ENCODE measurements at regions not wholly inside any gene's neighbourhood (a gene's known extent, or its start where the extent isn't known, plus 50 kb on each side); places are given as distances from the start of the nearest gene placed in this dataset.

DNA sequence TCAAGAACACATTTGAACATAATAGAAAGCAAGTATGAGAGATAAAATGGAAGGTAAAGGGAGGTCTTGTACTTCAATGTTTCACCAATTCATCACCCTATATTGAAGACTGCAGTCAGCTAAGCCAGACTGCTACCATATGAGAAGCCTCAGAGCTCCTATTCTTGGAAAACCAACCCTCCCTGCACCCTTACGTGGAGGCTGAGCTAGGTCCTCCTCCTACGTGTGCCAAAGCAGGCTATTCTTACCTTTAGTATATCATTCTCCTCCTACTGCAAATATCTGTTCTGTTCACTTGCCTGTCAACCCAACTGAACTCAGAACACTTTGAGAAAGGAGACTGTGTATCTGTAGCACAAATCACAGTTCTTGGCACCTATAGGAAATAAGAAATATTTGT lies 255.8 kb upstream of the HNRNPA3 start:
- 81% methylated on average over 2 of the region's 2 CpGs for WGBS (ENCODE audit: low lambda C conversion rate, missing lambda C conversion rate)
- Histone ChIP-seq H3K27me3 (peaks cover 12% of the 10 kb centered on the region), H3K4me1 (ENCODE audit: insufficient read depth) (no peaks in the 10 kb centered on the region), H3K79me2 (no peaks in the 10 kb centered on the region), H3K27ac (no peak overlapping the region), H3K9me2 (replicated peaks; ENCODE audit: insufficient read depth) (no peaks in the 10 kb centered on the region), H3K9me3 (ENCODE audit: low read depth) (no peaks in the 10 kb centered on the region), H4K20me1 (ENCODE audit: insufficient read depth, poor library complexity, severe bottlenecking) (no peaks in the 10 kb centered on the region), H3K4me3 (no peak overlapping the region), H2AFZ (no peak overlapping the region), H3K36me3 (replicated peaks; ENCODE audit: insufficient read depth, low read depth) (no peaks in the 10 kb centered on the region), H3K4me2 (no peak overlapping the region)
- no peak for DNase-seq (ENCODE audit: low spot score)
- no peak for TF ChIP-seq EZH2phosphoT487 (IDR thresholded peaks at IDR 0.05; ENCODE audit: low read depth, severe bottlenecking, unreplicated experiment)
- TF ChIP-seq, protein P1, sequence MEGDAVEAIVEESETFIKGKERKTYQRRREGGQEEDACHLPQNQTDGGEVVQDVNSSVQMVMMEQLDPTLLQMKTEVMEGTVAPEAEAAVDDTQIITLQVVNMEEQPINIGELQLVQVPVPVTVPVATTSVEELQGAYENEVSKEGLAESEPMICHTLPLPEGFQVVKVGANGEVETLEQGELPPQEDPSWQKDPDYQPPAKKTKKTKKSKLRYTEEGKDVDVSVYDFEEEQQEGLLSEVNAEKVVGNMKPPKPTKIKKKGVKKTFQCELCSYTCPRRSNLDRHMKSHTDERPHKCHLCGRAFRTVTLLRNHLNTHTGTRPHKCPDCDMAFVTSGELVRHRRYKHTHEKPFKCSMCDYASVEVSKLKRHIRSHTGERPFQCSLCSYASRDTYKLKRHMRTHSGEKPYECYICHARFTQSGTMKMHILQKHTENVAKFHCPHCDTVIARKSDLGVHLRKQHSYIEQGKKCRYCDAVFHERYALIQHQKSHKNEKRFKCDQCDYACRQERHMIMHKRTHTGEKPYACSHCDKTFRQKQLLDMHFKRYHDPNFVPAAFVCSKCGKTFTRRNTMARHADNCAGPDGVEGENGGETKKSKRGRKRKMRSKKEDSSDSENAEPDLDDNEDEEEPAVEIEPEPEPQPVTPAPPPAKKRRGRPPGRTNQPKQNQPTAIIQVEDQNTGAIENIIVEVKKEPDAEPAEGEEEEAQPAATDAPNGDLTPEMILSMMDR (IDR thresholded peaks at IDR 0.05; ENCODE audit: poor library complexity), result no peak

DNA sequence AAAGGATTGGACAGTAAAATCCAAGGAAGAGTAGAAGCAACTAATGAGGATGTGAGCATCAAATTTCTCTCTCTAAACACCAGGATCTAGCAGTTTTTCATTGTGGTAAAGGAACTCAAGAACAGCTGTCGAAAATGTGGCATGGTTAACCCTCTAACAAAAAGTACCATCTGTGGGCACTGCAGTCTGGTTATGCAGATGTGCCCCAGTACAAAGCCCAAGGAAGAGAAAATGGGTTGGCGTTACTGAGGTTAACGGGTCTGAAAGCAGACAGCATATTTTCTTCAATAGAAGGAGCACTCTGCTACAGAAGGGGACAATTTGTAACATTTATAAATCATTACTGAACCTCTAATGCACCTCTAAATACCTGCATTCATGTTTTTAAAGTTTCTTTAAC lies 253.0 kb upstream of the HNRNPA3 start:
- H3K27me3 ChIP-seq, result peaks cover 25% of the 10 kb centered on the region

GRCh38 chr2:176960061-176960460 lies 252.5 kb upstream of the HNRNPA3 start:
- WGBS (ENCODE audit: low lambda C conversion rate, missing lambda C conversion rate), result 84% methylated on average over 2 of the region's 2 CpGs
- no peaks in the 10 kb centered on the region for H3K36me3 ChIP-seq (replicated peaks; ENCODE audit: insufficient read depth, low read depth)
- no peaks in the 10 kb centered on the region for H4K20me1 ChIP-seq (ENCODE audit: insufficient read depth, poor library complexity, severe bottlenecking)
- no peak for DNase-seq (ENCODE audit: low spot score)
- no peaks in the 10 kb centered on the region for H3K9me3 ChIP-seq (ENCODE audit: low read depth)
- H3K9me2 ChIP-seq (replicated peaks; ENCODE audit: insufficient read depth), result no peaks in the 10 kb centered on the region
- no peak overlapping the region for H2AFZ ChIP-seq
- H3K27ac ChIP-seq, result no peak overlapping the region
- TF ChIP-seq, protein P1 (IDR thresholded peaks at IDR 0.05; ENCODE audit: poor library complexity), result no peak
- TF ChIP-seq EZH2phosphoT487 (IDR thresholded peaks at IDR 0.05; ENCODE audit: low read depth, severe bottlenecking, unreplicated experiment) (no peak), EZH2 (IDR thresholded peaks at IDR 0.05; ENCODE audit: borderline replicate concordance) (no peak)
- peaks cover 30% of the 10 kb centered on the region for H3K27me3 ChIP-seq
- no peaks in the 10 kb centered on the region for H3K4me1 ChIP-seq (ENCODE audit: insufficient read depth)
- no peak overlapping the region for H3K4me2 ChIP-seq
- no peaks in the 10 kb centered on the region for H3K79me2 ChIP-seq
- H3K4me3 ChIP-seq, result no peak overlapping the region

More for the DNA sequence above, 253.0 kb upstream of the HNRNPA3 start:
- no peaks in the 10 kb centered on the region for H3K9me3 ChIP-seq (ENCODE audit: low read depth)
- H3K9me2 ChIP-seq (replicated peaks; ENCODE audit: insufficient read depth), result no peaks in the 10 kb centered on the region
- H3K4me3 ChIP-seq, result no peak overlapping the region
- H4K20me1 ChIP-seq (ENCODE audit: insufficient read depth, poor library complexity, severe bottlenecking), result no peaks in the 10 kb centered on the region
- H3K27ac ChIP-seq, result no peak overlapping the region
- H3K4me1 ChIP-seq (ENCODE audit: insufficient read depth), result no peaks in the 10 kb centered on the region
- DNase-seq (ENCODE audit: low spot score), result no peak
- TF ChIP-seq EZH2 (IDR thresholded peaks at IDR 0.05; ENCODE audit: borderline replicate concordance) (no peak), EZH2phosphoT487 (IDR thresholded peaks at IDR 0.05; ENCODE audit: low read depth, severe bottlenecking, unreplicated experiment) (no peak)
- TF ChIP-seq, protein P1 (IDR thresholded peaks at IDR 0.05; ENCODE audit: poor library complexity), result no peak
- H3K4me2 ChIP-seq, result no peak overlapping the region
- no peaks in the 10 kb centered on the region for H3K79me2 ChIP-seq
- no peak overlapping the region for H2AFZ ChIP-seq
- 80% methylated on average over 3 of the region's 3 CpGs for WGBS (ENCODE audit: low lambda C conversion rate, missing lambda C conversion rate)
- H3K36me3 ChIP-seq (replicated peaks; ENCODE audit: insufficient read depth, low read depth), result no peaks in the 10 kb centered on the region
